ENCODE measurements at regions not wholly inside any gene's neighbourhood (a gene's known extent, or its start where the extent isn't known, plus 50 kb on each side); places are given as distances from the start of the nearest gene placed in this dataset.

DNA sequence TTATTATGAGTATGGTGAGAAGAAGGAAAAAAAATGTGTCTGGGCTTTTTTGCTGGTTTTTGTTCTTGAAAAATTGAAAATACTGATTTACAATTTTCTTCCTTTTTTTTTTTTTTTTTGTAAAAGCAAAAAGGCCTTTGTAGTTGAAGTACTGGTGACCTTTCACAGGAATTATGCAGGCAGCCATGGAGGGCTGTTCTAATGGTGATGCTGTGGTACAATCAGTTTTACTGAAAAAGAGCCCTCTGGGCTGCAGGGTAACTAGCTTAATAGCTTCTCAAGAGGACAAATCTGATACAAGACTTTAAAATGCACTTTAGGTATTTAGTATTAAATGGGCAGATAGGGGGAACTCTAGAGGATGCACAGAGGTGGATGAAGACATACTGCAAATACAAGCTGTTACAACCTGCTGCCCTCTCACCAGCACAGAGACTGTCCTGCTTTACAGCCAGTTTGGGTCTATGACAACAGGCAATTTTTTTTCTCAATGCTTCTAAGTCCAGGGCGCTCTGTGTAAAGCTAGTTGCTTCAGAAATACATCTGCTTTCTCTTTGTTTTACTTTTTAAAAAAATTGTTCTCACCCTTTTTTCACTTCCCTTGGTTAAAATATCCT, 61.6 kb upstream of the HS3ST5 start (continued):
- TF ChIP-seq, protein P1, sequence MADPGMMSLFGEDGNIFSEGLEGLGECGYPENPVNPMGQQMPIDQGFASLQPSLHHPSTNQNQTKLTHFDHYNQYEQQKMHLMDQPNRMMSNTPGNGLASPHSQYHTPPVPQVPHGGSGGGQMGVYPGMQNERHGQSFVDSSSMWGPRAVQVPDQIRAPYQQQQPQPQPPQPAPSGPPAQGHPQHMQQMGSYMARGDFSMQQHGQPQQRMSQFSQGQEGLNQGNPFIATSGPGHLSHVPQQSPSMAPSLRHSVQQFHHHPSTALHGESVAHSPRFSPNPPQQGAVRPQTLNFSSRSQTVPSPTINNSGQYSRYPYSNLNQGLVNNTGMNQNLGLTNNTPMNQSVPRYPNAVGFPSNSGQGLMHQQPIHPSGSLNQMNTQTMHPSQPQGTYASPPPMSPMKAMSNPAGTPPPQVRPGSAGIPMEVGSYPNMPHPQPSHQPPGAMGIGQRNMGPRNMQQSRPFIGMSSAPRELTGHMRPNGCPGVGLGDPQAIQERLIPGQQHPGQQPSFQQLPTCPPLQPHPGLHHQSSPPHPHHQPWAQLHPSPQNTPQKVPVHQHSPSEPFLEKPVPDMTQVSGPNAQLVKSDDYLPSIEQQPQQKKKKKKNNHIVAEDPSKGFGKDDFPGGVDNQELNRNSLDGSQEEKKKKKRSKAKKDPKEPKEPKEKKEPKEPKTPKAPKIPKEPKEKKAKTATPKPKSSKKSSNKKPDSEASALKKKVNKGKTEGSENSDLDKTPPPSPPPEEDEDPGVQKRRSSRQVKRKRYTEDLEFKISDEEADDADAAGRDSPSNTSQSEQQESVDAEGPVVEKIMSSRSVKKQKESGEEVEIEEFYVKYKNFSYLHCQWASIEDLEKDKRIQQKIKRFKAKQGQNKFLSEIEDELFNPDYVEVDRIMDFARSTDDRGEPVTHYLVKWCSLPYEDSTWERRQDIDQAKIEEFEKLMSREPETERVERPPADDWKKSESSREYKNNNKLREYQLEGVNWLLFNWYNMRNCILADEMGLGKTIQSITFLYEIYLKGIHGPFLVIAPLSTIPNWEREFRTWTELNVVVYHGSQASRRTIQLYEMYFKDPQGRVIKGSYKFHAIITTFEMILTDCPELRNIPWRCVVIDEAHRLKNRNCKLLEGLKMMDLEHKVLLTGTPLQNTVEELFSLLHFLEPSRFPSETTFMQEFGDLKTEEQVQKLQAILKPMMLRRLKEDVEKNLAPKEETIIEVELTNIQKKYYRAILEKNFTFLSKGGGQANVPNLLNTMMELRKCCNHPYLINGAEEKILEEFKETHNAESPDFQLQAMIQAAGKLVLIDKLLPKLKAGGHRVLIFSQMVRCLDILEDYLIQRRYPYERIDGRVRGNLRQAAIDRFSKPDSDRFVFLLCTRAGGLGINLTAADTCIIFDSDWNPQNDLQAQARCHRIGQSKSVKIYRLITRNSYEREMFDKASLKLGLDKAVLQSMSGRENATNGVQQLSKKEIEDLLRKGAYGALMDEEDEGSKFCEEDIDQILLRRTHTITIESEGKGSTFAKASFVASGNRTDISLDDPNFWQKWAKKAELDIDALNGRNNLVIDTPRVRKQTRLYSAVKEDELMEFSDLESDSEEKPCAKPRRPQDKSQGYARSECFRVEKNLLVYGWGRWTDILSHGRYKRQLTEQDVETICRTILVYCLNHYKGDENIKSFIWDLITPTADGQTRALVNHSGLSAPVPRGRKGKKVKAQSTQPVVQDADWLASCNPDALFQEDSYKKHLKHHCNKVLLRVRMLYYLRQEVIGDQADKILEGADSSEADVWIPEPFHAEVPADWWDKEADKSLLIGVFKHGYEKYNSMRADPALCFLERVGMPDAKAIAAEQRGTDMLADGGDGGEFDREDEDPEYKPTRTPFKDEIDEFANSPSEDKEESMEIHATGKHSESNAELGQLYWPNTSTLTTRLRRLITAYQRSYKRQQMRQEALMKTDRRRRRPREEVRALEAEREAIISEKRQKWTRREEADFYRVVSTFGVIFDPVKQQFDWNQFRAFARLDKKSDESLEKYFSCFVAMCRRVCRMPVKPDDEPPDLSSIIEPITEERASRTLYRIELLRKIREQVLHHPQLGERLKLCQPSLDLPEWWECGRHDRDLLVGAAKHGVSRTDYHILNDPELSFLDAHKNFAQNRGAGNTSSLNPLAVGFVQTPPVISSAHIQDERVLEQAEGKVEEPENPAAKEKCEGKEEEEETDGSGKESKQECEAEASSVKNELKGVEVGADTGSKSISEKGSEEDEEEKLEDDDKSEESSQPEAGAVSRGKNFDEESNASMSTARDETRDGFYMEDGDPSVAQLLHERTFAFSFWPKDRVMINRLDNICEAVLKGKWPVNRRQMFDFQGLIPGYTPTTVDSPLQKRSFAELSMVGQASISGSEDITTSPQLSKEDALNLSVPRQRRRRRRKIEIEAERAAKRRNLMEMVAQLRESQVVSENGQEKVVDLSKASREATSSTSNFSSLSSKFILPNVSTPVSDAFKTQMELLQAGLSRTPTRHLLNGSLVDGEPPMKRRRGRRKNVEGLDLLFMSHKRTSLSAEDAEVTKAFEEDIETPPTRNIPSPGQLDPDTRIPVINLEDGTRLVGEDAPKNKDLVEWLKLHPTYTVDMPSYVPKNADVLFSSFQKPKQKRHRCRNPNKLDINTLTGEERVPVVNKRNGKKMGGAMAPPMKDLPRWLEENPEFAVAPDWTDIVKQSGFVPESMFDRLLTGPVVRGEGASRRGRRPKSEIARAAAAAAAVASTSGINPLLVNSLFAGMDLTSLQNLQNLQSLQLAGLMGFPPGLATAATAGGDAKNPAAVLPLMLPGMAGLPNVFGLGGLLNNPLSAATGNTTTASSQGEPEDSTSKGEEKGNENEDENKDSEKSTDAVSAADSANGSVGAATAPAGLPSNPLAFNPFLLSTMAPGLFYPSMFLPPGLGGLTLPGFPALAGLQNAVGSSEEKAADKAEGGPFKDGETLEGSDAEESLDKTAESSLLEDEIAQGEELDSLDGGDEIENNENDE (IDR thresholded peaks at IDR 0.05; ENCODE audit: insufficient replicate concordance, low read length) = no peak
- TF ChIP-seq CHD2 (IDR thresholded peaks at IDR 0.05; ENCODE audit: low read length) = no peak
- no peak for TF ChIP-seq NRF1 (IDR thresholded peaks at IDR 0.05; ENCODE audit: low read depth, low read length)
- no peak for TF ChIP-seq KDM5A (IDR thresholded peaks at IDR 0.05; ENCODE audit: low read length)
- TF ChIP-seq RNF2 (IDR thresholded peaks at IDR 0.05; ENCODE audit: borderline replicate concordance, low read depth, low read length, missing control alignments, poor library complexity, severe bottlenecking) = no peak
